Ecto neural progenitor cell (in vitro differentiated cells): ENCODE measurements at regions not wholly inside any gene's neighbourhood (a gene's known extent, or its start where the extent isn't known, plus 50 kb on each side); places are given as distances from the start of the nearest gene placed in this dataset.

Experiments used
- DNase-seq: peaks from one replicate; pipeline ENCODE4 v3.0.0-alpha.2; 2018; ENCODE audit warnings: low spot score

DNA sequence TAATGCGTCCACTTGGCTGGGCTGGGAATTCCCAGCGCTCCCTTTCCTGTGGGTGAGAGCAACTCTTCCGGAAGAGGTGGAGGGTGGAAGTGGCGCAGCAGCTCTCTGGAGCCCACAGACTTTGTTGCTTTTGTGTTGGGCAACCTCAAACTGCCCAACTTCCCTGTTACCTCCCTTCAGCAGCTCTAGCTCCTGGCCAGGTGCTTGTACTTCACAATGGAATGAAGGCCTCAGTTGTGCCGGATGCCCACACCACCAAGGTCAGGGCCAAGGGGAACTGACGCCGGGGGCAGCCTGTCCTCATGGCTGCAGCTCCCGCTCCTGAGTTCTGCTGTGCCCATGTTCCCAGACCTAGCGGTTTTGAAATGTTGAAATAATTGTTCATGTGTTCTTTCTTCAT lies 322.9 kb downstream of the GALR1 start:
- no peak for DNase-seq

DNA sequence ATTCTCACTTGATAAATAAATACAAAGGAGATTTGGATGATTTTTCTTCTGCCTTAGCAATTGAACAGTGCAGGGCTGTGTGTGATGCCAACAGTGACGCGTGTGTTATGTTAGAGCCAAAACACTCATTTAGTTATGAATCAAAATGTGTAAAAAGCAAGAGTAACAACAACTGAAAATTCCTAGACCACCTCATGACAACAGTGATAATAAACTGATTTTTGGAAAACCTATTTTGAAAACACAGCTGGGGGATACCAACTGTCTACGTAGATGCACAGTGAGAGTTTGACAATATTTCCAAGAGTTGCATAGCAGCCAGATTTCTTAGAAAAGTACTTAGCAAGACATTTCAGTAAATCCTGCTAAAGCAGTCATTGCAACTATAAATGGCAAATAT lies 323.9 kb downstream of the GALR1 start:
- DNase-seq, result no peak

DNA sequence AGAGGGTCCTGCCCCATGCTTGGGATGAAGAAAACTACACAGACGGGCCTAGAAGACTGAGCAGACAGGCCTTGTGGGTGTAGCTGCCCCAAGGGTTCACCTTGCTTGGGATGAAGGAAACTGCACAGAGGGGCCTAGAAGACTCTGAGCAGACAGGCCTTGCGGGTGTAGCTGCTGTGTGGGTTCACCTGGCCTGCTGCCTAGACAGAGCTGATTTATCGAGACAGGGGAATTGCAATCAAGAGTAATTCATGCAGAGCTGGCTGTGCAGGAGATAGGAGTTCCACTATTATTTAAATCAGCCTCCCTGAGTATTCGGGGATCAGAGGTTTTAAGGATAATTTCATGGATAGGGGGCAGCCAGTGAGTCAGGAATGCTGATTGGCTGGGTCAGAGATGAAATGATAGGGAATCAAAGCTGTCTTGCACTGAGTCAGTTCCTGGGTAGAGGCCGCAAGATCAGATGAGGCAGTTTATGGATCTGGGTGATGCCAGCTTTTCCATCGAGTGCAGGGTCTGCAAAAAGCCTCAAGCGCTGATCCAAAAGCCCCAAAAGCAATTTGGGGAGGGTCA lies 341.4 kb downstream of the GALR1 start:
- no peak for DNase-seq

DNA sequence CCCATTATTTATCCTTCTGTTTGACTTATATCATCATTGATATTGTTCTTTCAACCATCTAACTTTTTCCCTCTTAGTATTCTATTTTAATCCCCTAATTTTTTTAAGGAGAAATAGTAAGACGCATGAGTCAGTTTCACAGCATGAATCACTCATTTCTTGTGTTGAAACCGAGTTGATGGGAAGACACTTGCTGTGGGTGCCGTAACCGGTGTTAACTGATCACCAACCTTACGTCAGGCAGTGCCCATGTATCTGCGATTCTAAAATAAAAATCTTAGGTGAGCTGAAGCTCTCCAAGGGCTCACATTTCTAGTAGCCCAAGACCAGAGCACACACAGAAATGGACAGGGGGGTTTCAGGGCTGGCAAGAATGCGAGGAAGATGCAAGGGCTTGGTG lies 348.1 kb downstream of the GALR1 start:
- DNase-seq, result no peak

DNA sequence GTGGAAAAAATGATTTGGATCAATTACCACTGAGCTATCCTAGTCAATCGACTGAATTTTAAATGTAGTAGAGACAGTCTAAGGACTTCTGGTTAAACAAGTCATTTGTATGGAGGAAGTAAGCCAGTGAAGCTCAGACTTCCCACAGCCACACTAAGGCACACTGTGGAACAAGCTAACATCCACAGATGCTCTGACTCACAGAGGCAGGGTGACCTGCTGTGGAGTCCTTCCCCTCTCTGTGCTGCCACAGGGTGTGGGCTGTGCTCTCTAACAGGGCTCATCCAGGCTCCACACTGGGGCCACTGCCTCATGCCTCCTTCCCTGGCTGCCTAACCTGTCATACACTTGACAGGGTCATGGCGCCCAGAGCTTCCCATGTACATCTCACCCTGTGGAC lies 351.0 kb downstream of the GALR1 start:
- no peak for DNase-seq

DNA sequence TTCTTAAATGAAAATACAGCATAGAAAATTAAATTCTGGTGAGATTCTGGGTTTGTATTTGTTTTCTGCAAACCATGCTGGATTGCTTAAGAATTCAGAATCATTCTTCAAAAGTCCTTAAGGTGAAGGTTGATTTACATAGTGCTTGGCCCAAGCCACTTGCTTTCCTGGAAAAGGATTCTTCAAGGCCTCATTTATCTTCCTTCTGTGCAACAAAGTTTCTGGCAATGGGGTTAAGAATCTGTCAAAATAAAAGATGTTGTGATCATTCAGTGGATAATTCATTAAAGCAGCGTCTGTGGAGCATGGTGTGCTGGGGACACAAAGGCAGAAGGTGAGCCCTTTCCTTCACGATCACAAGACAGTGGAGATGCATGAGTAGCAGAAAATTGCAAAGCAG lies 351.9 kb downstream of the GALR1 start:
- DNase-seq, result no peak

DNA sequence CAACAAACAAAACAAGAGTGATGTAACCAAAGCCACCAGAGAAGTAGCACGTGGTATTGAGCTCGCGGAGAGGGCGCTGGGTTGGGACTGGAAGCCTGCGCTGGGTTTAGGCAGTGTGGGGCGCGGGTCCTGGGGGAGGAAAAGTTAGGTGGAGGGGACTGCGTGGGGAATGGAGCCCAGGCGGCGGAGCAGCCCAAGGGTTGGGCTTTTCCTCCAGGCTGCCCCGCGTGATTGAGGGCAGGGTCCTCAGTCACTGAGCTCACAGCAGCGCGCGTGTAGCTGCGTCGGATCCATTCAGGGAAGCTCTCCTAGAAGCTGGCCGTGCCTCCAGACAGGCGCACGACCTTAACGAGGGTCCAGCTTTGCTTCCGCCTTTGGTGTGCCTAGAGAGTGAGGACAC lies 357.4 kb downstream of the GALR1 start:
- DNase-seq, result no peak

DNA sequence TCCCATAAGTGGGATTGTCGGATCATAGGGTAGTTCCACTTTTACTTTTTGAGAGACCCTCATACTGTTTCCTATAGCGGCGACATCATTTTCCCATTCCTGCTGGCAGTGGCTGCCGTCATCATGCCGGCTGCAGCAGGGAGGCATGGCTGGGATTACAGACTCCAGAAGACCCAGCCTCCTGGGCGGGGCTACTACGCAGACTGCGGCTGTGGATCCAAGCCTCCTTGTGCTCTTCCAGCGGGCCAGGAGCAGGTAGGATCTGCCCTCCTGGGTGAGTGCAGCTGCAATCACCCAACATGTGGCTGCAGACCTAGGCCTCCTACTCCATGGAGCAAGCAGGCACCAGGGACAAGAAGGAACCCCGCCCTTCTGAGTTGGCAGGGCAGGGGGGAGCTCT lies 359.2 kb downstream of the GALR1 start:
- DNase-seq, result peak; percentile 58

DNA sequence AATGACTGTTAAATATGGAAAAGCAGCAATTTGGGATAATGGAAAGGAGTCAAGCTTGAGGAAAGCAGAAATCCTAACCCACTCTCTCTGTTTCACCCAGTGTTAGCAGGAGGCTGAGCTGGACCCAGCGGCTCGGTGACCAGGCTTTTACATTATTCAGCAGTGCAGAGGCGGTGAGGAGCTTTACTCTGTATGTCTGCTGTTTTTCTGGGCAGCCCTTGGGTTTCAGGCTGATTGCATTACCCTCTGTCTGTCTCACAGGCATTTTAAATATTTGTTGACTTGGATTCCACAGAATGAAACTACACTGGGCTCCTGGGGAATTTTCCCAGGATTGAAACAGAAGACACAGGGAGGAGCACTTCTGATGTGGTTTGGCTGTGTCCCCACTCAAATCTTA lies 368.0 kb downstream of the GALR1 start:
- no peak for DNase-seq

DNA sequence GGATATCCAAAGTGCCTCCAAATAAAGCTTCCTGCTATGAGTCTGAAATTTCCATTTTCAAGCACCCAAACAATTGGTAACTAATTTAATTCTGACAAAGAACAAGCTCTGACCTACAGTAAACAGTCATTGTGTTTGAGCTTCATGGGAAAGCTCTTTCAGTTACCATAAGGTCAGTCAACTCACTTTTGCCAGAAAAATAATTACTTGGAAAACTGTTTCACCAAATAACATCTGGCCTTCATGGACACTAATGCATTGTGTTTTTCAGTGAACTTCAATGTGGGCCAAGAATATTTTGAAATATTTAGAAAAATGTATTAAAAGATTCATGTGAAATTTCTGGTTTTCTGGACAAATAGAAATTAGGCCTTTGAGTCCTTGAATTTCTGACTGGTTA lies 369.9 kb downstream of the GALR1 start:
- DNase-seq, result no peak

DNA sequence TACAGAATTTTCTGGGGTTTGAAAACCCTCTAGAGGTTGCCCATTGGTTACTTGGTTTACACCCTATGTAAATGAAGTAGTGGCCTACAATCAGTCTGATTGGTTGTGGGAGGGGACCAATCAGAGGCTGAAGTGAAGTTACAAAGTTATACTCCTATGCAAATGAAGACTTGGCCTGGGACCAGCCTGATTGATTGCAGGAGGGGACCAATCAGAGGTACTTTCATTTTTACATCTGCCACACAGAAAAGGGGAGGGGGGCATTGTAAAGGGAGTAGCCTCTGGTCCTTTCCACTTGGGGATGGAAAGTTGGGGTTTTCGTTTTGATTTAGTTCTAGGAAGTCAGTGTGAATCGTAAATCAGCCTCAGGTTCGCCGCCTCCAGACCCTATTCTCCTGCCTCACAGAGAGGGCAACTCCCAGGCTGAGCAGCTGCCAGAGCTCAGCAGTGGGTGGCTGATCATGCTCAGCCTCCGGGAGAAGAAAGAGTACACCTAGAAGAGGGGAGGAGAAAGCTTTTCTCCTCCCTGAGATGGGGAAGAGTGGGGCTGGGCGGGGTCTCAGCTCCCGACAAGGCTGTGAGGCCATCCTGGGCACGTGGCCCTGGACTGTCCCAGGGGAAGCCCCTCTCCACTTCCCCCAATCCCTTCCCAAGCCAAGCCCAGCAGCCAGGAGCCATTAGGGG lies 372.5 kb downstream of the GALR1 start:
- DNase-seq, result no peak

DNA sequence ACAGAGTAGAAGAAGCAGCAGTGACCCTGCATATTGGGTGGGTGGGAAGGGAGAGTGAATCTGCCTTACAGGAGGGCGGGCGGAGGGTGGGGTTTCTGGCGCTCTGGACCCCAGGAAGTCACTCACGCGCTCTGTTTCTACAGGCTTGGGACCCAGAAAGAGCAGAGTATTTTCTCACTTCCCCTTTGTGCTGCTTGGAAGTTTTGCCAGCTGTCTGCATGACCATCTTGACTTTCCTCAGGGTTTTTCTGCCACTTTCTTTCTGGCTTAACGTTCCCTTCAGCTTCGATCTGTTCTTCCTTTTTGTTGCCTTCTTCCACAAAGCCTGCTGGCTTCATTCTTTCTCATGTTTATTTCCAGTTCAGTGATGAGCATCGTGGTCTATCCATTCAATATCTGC lies 383.1 kb downstream of the GALR1 start:
- DNase-seq, result no peak

DNA sequence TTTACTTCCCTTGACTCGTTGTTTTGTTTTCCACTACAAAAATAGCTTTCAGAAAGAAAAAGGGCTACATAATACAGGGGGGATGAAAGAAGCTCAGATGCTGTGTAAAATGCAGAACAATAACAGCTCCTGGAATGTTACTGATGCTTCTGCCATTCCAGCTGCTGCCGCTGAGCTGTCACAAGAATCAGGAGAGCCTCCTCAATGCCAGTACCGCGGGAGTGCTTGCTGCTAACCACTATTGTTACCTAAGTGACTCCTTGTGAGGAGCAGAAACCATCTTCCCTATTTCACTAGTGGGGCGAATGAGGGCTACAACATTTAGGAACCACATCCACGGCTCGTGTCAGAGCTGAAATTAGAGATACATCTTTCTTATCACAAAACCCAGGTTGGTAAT lies 384.8 kb downstream of the GALR1 start:
- no peak for DNase-seq

DNA sequence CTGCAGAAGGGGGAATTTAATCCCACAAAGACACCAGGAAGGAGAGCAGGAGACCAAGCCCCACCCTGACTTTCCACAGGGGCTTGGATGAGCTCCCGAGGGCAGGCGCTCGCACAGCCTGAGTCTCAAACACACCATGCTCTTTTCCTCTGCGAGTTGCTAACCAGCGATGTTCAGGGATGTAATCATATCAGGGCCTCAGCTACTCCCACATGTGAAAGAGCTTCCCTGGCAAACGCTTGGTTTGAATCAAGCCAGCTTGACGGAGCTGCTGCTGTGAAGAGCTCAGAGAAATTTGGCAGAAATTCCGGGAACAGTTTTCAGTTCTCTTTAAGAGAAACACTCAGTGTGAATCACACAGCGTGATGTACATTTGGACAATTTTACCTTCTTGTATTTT lies 385.8 kb downstream of the GALR1 start:
- DNase-seq, result no peak

DNA sequence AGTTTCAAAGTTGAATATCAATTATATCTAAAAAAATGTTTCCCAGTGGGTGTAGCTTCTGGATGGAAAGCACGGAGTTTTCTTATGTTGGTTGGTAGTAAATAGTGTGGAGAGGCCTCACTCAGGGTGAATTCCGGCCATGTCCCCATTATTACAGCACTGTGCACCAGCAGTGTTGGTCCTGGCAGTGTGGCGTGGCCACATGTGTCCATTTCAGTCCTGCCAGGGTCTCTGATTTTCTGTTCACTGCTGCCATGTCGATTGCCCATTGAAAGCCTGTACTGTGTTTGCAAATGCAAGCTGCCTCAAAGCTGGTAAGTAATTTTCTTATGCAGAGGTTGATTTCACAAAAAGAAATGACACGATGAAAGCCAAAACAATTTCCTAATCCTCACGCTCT lies 386.2 kb downstream of the GALR1 start:
- DNase-seq, result no peak

DNA sequence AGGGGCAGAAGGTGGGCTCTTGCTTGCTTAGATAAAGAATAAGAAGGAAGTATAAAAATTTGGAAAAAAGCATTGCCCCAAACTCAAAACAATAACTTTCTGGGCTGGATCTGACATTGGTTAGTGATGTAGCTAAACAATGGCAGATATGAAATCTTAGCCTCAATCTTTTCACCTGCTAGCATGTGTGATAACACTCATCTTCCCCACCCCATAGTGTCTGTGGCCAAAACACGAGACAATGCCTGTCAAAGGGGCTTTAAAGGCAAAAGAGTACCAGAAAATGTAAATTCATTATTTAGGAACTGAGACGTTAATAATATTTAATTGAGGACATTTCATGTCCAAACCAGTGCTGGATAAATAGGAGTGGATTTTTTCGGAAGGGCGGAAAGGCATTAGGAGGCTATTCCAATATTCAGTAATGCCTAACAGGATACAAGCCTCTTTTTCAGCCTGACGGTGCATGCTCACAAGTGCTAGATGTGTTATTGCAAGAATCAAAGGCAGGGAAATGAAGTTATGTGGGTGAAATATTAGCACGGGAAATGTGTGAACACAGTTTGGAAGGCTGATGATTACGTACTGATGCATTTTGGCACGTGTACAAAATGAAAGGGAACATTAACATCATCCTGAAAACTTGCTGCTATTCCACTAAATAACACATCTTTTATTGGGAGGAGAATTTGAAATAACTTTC lies 395.7 kb downstream of the GALR1 start:
- DNase-seq, result no peak

DNA sequence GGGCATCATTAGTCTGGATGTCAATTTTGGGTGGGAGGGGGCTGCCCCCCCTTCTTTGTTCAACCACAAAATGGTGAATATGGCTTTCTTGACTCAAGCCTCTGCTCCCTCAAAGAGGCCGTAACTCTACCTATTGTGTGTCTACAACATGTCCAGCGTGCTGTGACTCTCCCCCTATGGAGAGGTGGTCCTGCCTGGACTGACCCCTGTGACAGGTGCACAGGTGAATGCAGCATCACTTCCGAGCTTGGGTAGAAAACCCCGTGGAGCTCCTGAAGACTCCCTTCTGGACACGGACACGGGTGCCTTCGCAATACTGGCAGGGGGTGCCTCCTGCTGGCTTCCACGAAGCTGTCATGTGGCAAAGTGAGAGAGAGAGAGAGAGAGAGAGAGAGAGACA lies 397.8 kb downstream of the GALR1 start:
- no peak for DNase-seq

DNA sequence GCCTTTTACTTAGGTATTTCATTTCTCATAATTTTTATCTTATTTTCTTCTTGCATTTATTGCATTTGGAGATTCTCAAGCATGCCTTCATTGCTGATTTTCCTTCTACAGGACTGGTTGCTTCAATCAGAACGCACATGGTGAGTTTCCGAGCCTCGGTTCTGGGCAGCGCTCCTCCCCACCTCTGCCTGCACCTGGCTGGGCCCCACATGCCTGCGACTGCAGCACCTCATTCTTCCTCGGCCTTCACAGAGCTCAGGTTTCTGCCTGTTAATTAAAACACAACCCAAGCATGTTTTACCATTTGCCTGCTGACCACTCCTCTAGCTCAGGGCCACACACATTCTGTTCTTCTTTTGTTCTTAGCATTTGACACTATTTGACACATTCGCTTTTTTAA lies 398.8 kb downstream of the GALR1 start:
- no peak for DNase-seq

DNA sequence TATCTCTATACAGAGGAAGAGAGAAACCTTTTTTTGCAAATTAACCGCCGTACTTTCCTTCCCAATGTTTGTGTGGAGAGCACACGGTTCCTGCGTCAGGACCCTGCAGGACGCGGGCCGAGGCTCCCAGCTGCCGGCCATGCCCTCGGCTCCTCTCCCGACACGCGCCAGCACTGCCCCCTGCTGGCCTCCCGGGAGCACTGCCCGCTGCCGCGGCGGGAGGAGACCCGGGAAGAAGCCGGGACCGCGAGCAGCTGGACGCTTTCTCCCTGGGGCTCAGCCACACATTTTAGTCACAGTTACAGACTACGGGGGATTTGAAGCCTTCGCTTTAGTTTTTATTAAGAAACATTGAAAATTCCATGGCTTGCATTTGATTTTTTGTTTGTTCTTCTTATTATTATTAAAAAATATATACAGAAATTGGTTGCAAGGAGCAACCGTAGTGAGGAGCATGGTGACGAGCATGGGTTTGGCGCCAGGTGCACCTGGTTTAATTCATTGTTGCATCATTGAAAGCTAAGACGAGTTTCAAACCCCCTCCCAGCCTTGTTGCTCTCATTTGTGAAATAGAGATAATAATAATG lies 401.2 kb downstream of the GALR1 start:
- DNase-seq, result peak; percentile 89

DNA sequence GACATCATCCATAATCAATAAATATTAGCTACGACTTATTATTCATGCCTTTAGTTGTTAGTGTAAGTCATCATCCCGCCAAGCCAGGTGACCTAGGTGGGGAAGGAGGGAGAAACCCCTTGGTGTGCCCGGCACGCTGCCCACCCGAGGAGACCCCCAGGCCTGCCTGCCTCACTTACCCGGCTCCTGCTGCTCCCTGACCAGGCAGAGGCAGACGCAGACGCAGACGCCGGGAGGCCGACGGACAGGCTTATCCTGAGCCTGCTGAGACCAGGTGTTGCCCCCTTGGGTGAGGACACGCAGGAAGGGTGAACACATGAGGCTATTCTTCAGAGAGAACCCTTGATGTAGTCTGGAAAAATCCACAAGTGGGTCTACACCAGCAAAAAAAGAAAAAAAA lies 401.8 kb downstream of the GALR1 start:
- no peak for DNase-seq

DNA sequence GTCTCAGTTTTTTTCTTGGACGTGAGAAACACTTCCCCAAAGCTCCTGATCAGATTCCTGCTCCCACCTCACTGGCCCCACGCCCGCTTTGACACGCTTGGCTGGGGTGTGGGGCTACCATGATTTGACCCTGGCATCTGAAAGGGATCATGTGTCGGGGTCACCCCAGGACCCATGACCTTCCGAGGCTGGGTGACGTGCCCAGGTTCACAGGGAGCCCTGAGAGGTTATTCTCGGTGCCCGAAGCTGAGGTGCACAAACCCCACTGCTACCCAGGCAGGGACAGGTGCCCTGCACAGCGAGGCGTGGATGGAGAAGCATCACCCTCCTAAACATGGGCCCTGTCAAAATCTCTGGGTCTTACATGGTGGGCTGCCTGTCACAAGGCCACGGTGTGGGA lies 404.1 kb downstream of the GALR1 start:
- DNase-seq, result no peak

DNA sequence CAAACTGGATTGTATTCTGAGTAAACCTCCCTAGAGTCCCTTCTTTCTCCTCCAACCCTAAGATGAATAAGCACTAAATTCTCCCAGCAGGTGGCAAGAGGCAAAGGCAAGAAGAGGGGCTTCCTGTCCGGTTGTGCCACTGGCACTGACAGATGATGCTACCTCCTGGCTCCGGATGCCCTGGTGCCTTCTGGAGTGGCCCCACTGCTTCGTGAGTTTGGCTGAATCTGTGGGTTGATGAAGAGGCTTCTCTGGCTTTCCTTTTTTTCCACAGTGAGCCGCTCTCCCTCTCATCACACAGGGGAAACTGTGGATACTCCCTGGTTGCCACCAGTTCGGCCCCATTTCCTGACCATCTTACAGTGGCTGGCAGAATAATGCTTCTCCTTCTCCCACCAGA lies 404.7 kb downstream of the GALR1 start:
- no peak for DNase-seq

DNA sequence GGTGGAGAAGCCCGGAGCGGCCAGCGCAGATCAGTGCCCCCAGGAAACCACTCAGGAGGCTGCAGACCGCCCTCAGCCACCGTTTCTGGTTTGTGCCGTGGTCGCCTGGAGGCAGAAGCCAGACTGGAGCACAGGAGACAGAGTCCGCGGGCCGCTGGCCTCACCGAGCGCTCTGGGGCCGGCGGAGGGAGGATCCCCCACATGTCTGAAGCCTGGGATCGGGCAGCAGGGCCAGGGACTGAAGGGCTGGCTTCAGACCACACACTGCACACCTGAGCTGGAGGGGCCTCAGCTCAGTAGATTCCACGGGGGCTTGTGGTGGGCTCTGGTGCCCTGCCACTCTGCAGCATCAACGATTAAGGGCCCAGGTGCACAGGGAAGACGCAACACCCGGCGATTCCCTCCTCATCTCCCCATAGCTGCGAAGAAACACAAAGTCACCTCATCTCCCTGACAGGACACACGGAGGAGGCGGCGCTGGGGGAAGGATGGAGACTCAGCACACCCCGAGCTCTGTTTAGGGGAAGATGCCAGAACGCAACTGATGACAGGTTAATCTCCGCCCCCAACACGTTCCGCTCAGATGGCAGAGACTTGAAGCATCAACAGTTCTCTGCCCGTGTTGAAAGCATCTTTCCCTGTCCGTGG lies 408.1 kb downstream of the GALR1 start:
- no peak for DNase-seq
